Neutrophil (primary cell): ENCODE measurements at regions not wholly inside any gene's neighbourhood (a gene's known extent, or its start where the extent isn't known, plus 50 kb on each side); places are given as distances from the start of the nearest gene placed in this dataset.

ENCODE experiments used
- H3K27ac ChIP-seq: fragments of 200-600 bp; sonication (generic); 2 replicates; pipeline ENCODE4 v1.5.1; 2016; ENCODE audit warnings: mild to moderate bottlenecking, moderate library complexity
- H3K27me3 ChIP-seq: fragments of 200-600 bp; sonication (generic); 2 replicates; pipeline ENCODE4 v1.6.0; 2016; ENCODE audit warnings: mild to moderate bottlenecking
- H3K36me3 ChIP-seq: fragments of 200-600 bp; sonication (generic); 2 replicates; pipeline ENCODE4 v1.5.1; 2017
- H3K4me1 ChIP-seq, 2 experiments: fragments of 200-600 bp in 1 of 2; sonication (generic) in 1 of 2; 1 replicate in 1 of 2; 2 replicates in 1 of 2; pipeline versions ENCODE4 v1.5.1 to v1.6.1; 2013 to 2016; ENCODE audit warnings: low read depth in 1 of 2, low read length in 1 of 2, mild to moderate bottlenecking in 1 of 2, moderate library complexity in 1 of 2; ENCODE audit not compliant: control insufficient read depth in 1 of 2, insufficient read depth in 1 of 2
- H3K4me3 ChIP-seq, 2 experiments: fragments of 200-600 bp in 1 of 2; sonication (generic) in 1 of 2; 1 replicate in 1 of 2; 2 replicates in 1 of 2; pipeline ENCODE4 v1.5.1; 2013 to 2016; ENCODE audit warnings: low read depth in 1 of 2, low read length in 1 of 2, mild to moderate bottlenecking in 1 of 2, moderate library complexity in 1 of 2
- H3K9me3 ChIP-seq: fragments of 200-600 bp; sonication (generic); 2 replicates; pipeline ENCODE4 v1.5.1; 2016
- TF ChIP-seq, protein P1 (sequence below): fragments of 200-600 bp; sonication (generic); IDR thresholded peaks from 2 replicates; pipeline ENCODE4 v1.5.1; 2016; ENCODE audit warnings: antibody characterized with exemption

DNA sequence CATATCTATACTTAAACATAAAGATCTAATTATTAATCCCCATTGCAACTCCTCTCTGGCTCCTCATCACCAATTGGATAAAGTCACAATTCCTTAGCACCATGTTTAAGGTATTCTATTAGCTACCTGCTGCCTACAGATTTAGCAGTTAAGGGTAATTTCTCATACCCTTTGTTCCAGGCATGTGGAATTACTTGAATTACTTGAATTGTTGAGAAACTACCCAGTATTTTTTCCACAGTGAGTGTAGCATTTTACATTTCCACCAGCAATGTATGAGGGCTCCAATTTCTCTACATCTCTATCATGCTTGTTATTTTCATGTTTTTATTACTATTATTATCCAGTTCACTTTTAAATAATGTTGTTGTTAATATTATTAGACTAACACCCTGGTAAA lies 86.4 kb downstream of the P2RY1 start:
- Histone ChIP-seq H3K9me3 (no peaks in the 10 kb centered on the region), H3K4me1 (no peaks in the 10 kb centered on the region), H3K4me3 (no peak overlapping the region), H3K27ac (no peak overlapping the region), H3K36me3 (no peaks in the 10 kb centered on the region), H3K27me3 (no peaks in the 10 kb centered on the region)
- TF ChIP-seq, protein P1, sequence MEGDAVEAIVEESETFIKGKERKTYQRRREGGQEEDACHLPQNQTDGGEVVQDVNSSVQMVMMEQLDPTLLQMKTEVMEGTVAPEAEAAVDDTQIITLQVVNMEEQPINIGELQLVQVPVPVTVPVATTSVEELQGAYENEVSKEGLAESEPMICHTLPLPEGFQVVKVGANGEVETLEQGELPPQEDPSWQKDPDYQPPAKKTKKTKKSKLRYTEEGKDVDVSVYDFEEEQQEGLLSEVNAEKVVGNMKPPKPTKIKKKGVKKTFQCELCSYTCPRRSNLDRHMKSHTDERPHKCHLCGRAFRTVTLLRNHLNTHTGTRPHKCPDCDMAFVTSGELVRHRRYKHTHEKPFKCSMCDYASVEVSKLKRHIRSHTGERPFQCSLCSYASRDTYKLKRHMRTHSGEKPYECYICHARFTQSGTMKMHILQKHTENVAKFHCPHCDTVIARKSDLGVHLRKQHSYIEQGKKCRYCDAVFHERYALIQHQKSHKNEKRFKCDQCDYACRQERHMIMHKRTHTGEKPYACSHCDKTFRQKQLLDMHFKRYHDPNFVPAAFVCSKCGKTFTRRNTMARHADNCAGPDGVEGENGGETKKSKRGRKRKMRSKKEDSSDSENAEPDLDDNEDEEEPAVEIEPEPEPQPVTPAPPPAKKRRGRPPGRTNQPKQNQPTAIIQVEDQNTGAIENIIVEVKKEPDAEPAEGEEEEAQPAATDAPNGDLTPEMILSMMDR: no peak

DNA sequence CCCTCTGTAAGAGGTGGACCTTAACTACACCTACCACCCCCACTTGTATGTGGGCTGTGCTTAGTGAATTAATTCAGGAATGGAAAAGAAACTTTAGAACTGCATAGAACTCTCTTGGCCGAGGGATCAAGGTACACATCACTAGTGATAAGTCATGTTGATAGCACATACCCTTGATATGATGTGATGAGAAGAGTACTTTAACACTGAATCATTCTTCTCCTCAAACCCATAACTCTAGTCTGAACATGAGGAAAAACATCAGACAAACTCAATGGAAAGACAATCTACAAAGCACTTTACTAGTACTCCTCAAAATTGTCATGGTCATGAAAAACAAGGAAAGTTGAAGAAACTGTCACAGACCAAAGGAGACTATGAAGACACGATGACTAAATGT lies 87.6 kb downstream of the P2RY1 start:
- no peaks in the 10 kb centered on the region for H3K4me1 ChIP-seq
- no peak overlapping the region for H3K4me3 ChIP-seq
- no peaks in the 10 kb centered on the region for H3K9me3 ChIP-seq
- no peaks in the 10 kb centered on the region for H3K36me3 ChIP-seq
- no peak overlapping the region for H3K27ac ChIP-seq
- TF ChIP-seq, protein P1: no peak
- H3K27me3 ChIP-seq: no peaks in the 10 kb centered on the region

DNA sequence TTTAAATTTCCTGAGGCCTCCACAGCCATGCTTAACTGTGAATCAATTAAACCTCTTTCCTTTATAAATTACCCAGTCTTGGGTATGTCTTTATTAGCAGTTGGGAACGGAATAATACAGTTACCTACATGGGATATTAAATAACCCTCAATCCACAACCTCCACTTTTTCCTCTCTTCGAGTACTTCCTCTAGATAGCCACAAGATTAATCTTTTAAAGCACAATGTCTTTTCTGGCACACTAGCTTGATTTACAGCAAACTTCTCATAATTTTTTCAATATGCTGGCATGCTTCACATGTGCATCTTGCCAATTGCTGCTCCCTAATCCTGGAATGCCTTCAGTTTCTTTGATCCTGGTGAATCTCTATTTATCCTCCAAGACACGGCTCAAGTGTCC lies 92.2 kb downstream of the P2RY1 start:
- Histone ChIP-seq H3K36me3 (no peaks in the 10 kb centered on the region), H3K9me3 (no peaks in the 10 kb centered on the region), H3K4me3 (no peak overlapping the region), H3K27me3 (no peaks in the 10 kb centered on the region), H3K4me1 (no peaks in the 10 kb centered on the region), H3K27ac (no peak overlapping the region)
- TF ChIP-seq, protein P1: no peak

DNA sequence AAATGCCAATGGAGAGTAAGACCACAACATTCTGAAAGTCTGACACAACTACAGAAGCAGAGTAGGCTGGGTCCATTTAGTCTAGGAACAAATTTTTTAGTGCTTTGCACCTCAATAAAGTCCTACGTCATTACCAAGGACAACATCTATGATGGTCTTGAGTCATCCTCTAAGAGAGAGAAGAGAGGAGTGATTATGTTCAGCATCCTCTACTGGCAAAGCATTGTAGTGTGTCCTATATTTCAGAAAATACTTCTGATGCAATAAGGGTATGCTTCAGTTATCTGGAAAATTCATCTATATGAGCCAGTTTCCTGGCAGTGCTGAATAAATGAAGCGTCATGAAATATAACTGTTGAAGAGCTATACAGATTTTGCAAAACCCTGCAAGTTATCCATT lies 95.6 kb downstream of the P2RY1 start:
- no peaks in the 10 kb centered on the region for H3K27me3 ChIP-seq
- H3K27ac ChIP-seq: no peak overlapping the region
- no peaks in the 10 kb centered on the region for H3K9me3 ChIP-seq
- TF ChIP-seq, protein P1: no peak
- no peaks in the 10 kb centered on the region for H3K36me3 ChIP-seq
- no peak overlapping the region for H3K4me3 ChIP-seq
- no peaks in the 10 kb centered on the region for H3K4me1 ChIP-seq

DNA sequence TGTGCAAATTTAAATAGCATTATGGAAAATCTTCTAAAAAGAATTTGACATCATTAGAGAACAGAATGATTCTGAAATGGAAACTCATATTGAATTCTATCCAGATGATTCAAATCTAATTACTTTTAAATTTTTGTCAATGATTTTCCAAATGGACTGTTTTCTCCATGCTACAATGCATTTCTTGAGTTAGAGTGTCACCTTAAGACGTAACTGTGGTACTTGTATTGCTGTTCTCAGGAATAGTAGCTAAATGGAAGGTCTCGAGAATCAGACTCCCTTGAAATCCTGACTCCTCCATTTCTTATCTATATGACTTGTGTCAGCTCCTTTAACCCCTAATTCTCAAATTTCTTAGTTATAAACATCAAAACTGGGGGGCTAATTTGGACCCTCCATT lies 102.3 kb downstream of the P2RY1 start:
- no peaks in the 10 kb centered on the region for H3K27me3 ChIP-seq
- H3K27ac ChIP-seq: no peak overlapping the region
- TF ChIP-seq, protein P1: no peak
- H3K9me3 ChIP-seq: no peaks in the 10 kb centered on the region
- no peaks in the 10 kb centered on the region for H3K36me3 ChIP-seq
- H3K4me3 ChIP-seq: no peak overlapping the region
- no peaks in the 10 kb centered on the region for H3K4me1 ChIP-seq
